ENCODE measurements at regions not wholly inside any gene's neighbourhood (a gene's known extent, or its start where the extent isn't known, plus 50 kb on each side); places are given as distances from the start of the nearest gene placed in this dataset.

DNA sequence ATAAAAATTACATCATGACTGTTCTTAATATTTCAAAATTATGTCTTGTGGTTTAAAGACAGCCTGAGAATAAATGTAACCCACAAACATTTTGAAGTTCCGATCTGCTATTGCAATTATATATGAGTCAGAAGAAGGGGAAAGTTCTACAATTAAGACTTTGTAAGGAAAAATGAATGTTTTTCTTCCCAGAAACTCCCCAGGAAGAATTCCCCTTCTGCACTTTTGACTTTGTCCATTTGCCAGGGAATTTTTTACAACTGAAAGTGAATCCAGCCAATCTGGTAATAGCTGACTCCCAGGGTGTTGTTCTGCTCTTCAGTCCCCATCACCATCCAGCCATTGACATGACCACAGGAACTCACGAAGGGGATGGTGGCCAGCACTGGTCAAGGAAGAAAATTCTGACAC lies 61.6 kb upstream of the NOCT start:
- 0 out of 2 replicates have a peak overlapping the region, but pooled peaks have one; percentile 6 for H4K91ac ChIP-seq (ENCODE audit: insufficient read depth, low read depth, low read length)
- H3K9me3 ChIP-seq (ENCODE audit: control insufficient read depth, insufficient read depth, low read length): no peaks in the 10 kb centered on the region
- no peak overlapping the region for H2BK20ac ChIP-seq (ENCODE audit: low read depth, low read length)
- H2AK9ac ChIP-seq (replicated peaks; ENCODE audit: low read depth, low read length, poor library complexity): no peak overlapping the region
- no peak overlapping the region for H3K9ac ChIP-seq (ENCODE audit: low read depth, low read length)
- H3K9me1 ChIP-seq (ENCODE audit: insufficient read depth, low read length): 0 out of 2 replicates have a peak, but pooled peaks cover 2% of the 10 kb centered on the region
- H3K14ac ChIP-seq (replicated peaks; ENCODE audit: low read depth, low read length): 0 out of 2 replicates have a peak overlapping the region, but pooled peaks have one; percentile 20
- intact Hi-C loops (cut with micrococcal nuclease) (no loop called here), in situ Hi-C loops (cut with MboI; ENCODE audit: low sequenced_read_pairs) (no loop called here), dilution Hi-C loops (cut with HindIII; ENCODE audit: low sequenced_read_pairs, unreplicated experiment) (no loop called here)
- no peak overlapping the region for H3K23ac ChIP-seq (ENCODE audit: low read depth, low read length)
- no peak overlapping the region for H3K4me3 ChIP-seq (ENCODE audit: insufficient read depth, low read depth, low read length)
- H4K20me1 ChIP-seq (ENCODE audit: insufficient read depth, low read length): no peaks in the 10 kb centered on the region
- no peak overlapping the region for H3K18ac ChIP-seq (ENCODE audit: low read depth, low read length)
- CTCF ChIA-PET: interaction anchor here (1.6 to 2.1 kb wide), 2 partner anchors 16 to 77 kb away, joined by 3 to 7 read pairs; no protein-coding TSS in a partner anchor
- no peak overlapping the region for H3K4ac ChIP-seq (ENCODE audit: low read depth, low read length)
- peak overlapping the region; percentile 73 for H2AFZ ChIP-seq (replicated peaks; ENCODE audit: low read length, poor library complexity)
- H2AK5ac ChIP-seq (ENCODE audit: low read depth, low read length): no peak overlapping the region
- no peak for TF ChIP-seq SMC3 (IDR thresholded peaks at IDR 0.05; ENCODE audit: low read depth, low read length)
- peak; percentile 59; the same call in 1 of the 2 replicates for TF ChIP-seq FOS (IDR thresholded peaks at IDR 0.05; ENCODE audit: low read depth, low read length)
- TF ChIP-seq CEBPB (IDR thresholded peaks at IDR 0.05; ENCODE audit: low read depth, low read length): peak; percentile 71; the same call in 1 of the 2 replicates
- no peak for TF ChIP-seq MXI1 (IDR thresholded peaks at IDR 0.05; ENCODE audit: borderline replicate concordance, low read depth, low read length)
- TF ChIP-seq BHLHE40 (IDR thresholded peaks at IDR 0.05; ENCODE audit: low read depth, low read length): no peak
- no peak for TF ChIP-seq CHD1 (IDR thresholded peaks at IDR 0.05; ENCODE audit: low read depth, low read length)
- TF ChIP-seq POLR2A (IDR thresholded peaks at IDR 0.05; ENCODE audit: low read depth, low read length): no peak
- no peak overlapping the region for H4K5ac ChIP-seq (ENCODE audit: low read depth, low read length)
- no peak overlapping the region; the same call in 1 of the 2 replicates for H3K27ac ChIP-seq (ENCODE audit: insufficient read depth, low read length)
- no peak overlapping the region for H2BK120ac ChIP-seq (ENCODE audit: low read depth, low read length)
- DNase-seq: peak; percentile 86
- POLR2A ChIA-PET (ENCODE audit: unreplicated experiment): interaction anchor here (0.6 kb wide), 1 partner anchor 1355 kb away, joined by 4 read pairs; no protein-coding TSS in a partner anchor
- no peaks in the 10 kb centered on the region for H3K79me1 ChIP-seq (ENCODE audit: low read depth in 1 of 2, low read length in 2 of 2)
- peak; percentile 88 for ATAC-seq (ENCODE audit: low read depth)
- no peak overlapping the region for H4K8ac ChIP-seq (ENCODE audit: low read depth in 2 of 2, low read length in 2 of 2)
- no peak overlapping the region for H2BK15ac ChIP-seq (ENCODE audit: low read depth, low read length)
- peak overlapping the region; percentile 2 for H3K4me2 ChIP-seq (ENCODE audit: low read depth, low read length)
- WGBS, 2 experiments (ENCODE audit: extremely low coverage in 2 of 2, insufficient read length in 1 of 2): no CpG with 5 or more reads among the region's 2 CpGs
- no peak overlapping the region for H3K56ac ChIP-seq (ENCODE audit: extremely low read depth, insufficient read depth, low read length)
- H3K36me3 ChIP-seq (ENCODE audit: control insufficient read depth, insufficient read depth, low read length): no peaks in the 10 kb centered on the region
- peaks cover 4% of the 10 kb centered on the region; the same call in 1 of the 2 replicates for H3K4me1 ChIP-seq (ENCODE audit: control insufficient read depth, insufficient read depth, low read length)
- BruUV-seq (replicated peaks): no TSS peak
- H3K27me3 ChIP-seq (ENCODE audit: control insufficient read depth, insufficient read depth, low read length): no peaks in the 10 kb centered on the region; the same call in 1 of the 2 replicates
- no peak overlapping the region for H2BK5ac ChIP-seq (ENCODE audit: low read depth, low read length, poor library complexity, severe bottlenecking)
